Hepatocyte (in vitro differentiated cells): ENCODE measurements at regions not wholly inside any gene's neighbourhood (a gene's known extent, or its start where the extent isn't known, plus 50 kb on each side); places are given as distances from the start of the nearest gene placed in this dataset.

ENCODE experiments used
- CTCF ChIP-seq: fragments of 200-600 bp; sonication (generic); IDR thresholded peaks from 2 replicates; pipeline ENCODE4 v1.5.1; 2016; ENCODE audit warnings: antibody characterized with exemption, mild to moderate bottlenecking; ENCODE audit not compliant: poor library complexity
- EZH2 ChIP-seq: fragments of 200-600 bp; sonication (generic); IDR thresholded peaks from 2 replicates; pipeline ENCODE4 v1.6.1; 2016; ENCODE audit warnings: antibody characterized with exemption, mild to moderate bottlenecking, borderline replicate concordance
- EZH2phosphoT487 ChIP-seq: fragments of 200-600 bp; sonication (generic); IDR thresholded peaks from one replicate; pipeline ENCODE4 v1.6.1; 2018; ENCODE audit warnings: antibody characterized with exemption, mild to moderate bottlenecking, low read depth, moderate library complexity; ENCODE audit not compliant: unreplicated experiment, severe bottlenecking

- no peak for TF ChIP-seq CTCF
- TF ChIP-seq EZH2phosphoT487: no peak
- no peak for TF ChIP-seq EZH2
Observed at GRCh38 chr13:33639626-33640080, 178.3 kb upstream of the RFC3 start.
